Common myeloid progenitor, CD34-positive (primary cell): ENCODE measurements at regions not wholly inside any gene's neighbourhood (a gene's known extent, or its start where the extent isn't known, plus 50 kb on each side); places are given as distances from the start of the nearest gene placed in this dataset.
"Not testable (repeated sequence)": the region's sequence is repeated elsewhere in the genome, so short reads cannot be mapped to it uniquely, and the experiment has no call there.

Source experiments
- CTCF ChIA-PET: fragments of 350-600 bp; sonication (Branson Sonifier 250); formaldehyde crosslinking; loops from one replicate; lab custom pipeline; 2021; ENCODE audit warnings: antibody characterized with exemption; lab: Charles Lee
- POLR2A ChIA-PET: fragments of 350-600 bp; sonication (Branson Sonifier 250); formaldehyde crosslinking; loops from one replicate; lab custom pipeline; 2021; ENCODE audit warnings: antibody characterized with exemption; lab: Charles Lee
- DNase-seq, 3 donors: peaks; one replicate each; pipeline versions ENCODE4 v3.0.0 to v3.0.0-alpha.2; 2013
- H3K27ac ChIP-seq, 2 experiments: 1 replicate in 1 of 2; 2 replicates in 1 of 2; pipeline ENCODE4 v1.7.0; 2013; ENCODE audit warnings: inconsistent platforms in 2 of 2, low read length in 2 of 2, mild to moderate bottlenecking in 2 of 2, low read depth in 1 of 2, moderate library complexity in 1 of 2; ENCODE audit not compliant: severe bottlenecking in 2 of 2, insufficient read depth in 1 of 2, poor library complexity in 1 of 2
- H3K27me3 ChIP-seq, 5 experiments: replicated peaks in 2 of 5; 1 replicate in 3 of 5; 2 replicates in 2 of 5; pipeline versions ENCODE4 v1.6.1 to v1.7.0; 2013; ENCODE audit warnings: low read length in 4 of 5, mild to moderate bottlenecking in 2 of 5, moderate library complexity in 2 of 5, inconsistent platforms in 1 of 5; ENCODE audit not compliant: insufficient read depth in 5 of 5, control insufficient read depth in 4 of 5
- H3K36me3 ChIP-seq, 4 experiments: 1 replicate in 2 of 4; 2 replicates in 2 of 4; pipeline versions ENCODE4 v1.6.1 to v1.7.0; 2013; ENCODE audit warnings: low read length in 3 of 4, control low read depth in 1 of 4, mild to moderate bottlenecking in 1 of 4; ENCODE audit not compliant: control insufficient read depth in 4 of 4, insufficient read depth in 4 of 4
- H3K4me1 ChIP-seq, 4 experiments: 1 replicate in 3 of 4; 2 replicates in 1 of 4; pipeline versions ENCODE4 v1.6.1 to v1.7.1; 2013; ENCODE audit warnings: low read length in 3 of 4, mild to moderate bottlenecking in 3 of 4, control low read depth in 1 of 4, inconsistent platforms in 1 of 4, moderate library complexity in 1 of 4; ENCODE audit not compliant: control insufficient read depth in 4 of 4, insufficient read depth in 4 of 4; ENCODE audit errors: control extremely low read depth in 1 of 4
- H3K4me3 ChIP-seq, 7 experiments: 1 replicate in 4 of 7; 2 replicates in 3 of 7; pipeline versions ENCODE4 v1.5.1 to v1.7.0; 2013; ENCODE audit warnings: mild to moderate bottlenecking in 7 of 7, low read length in 6 of 7, moderate library complexity in 6 of 7, inconsistent platforms in 2 of 7, low read depth in 2 of 7, control low read depth in 1 of 7; ENCODE audit not compliant: insufficient read depth in 4 of 7, control insufficient read depth in 1 of 7; ENCODE audit errors: extremely low read depth in 1 of 7
- H3K9me3 ChIP-seq, 5 experiments: 1 replicate in 4 of 5; 2 replicates in 1 of 5; pipeline versions ENCODE4 v1.6.1 to v1.7.1; 2013; ENCODE audit warnings: low read length in 4 of 5, mild to moderate bottlenecking in 2 of 5, inconsistent platforms in 1 of 5, low read depth in 1 of 5, moderate library complexity in 1 of 5; ENCODE audit not compliant: control insufficient read depth in 4 of 5, insufficient read depth in 2 of 5; ENCODE audit errors: control extremely low read depth in 1 of 5
- WGBS: methylation state at CpG from one replicate; pipeline ENCODE4 v1.1.5; 2013; ENCODE audit not compliant: insufficient coverage; 5-methylcytosine and 5-hydroxymethylcytosine counted together

DNA sequence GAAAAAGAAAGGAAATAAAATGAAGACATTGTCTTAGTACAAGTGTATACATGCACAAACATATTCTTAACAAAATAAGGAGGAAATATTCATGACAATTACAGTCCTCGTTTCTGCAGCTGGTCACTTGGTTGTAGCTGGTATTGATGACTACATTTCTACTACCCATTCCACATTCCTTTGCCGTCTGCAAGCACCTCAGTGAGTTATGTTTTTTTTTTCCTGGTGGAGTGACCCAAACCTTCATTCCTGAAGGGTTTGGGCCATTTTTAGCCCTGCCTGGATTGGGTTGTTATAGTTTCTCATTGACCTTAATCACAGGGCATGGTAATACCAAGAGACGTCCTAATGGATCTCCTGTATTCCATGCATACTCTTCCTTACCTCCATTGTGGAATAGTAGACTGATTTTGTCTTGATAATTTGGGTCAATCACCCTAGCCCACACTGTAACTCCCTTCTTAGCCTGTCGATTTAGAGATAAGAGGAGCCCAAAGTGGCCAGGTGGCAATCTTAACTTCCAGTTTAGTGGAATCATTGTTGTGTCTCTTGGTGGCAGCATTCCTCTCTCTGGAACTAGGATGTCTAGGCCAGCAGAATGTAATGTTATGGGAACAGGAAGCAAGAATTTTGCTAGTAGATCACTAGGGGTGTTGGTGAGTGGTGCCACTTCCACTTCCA, 86.4 kb upstream of the LCORL start:
- CTCF ChIA-PET: interaction anchor here (0.6 kb wide), 1 partner anchor 22 kb away, joined by 3 read pairs; no protein-coding TSS in a partner anchor
- H3K36me3 ChIP-seq, H3K9me3 ChIP-seq, H3K27me3 ChIP-seq, DNase-seq, H3K4me3 ChIP-seq, H3K27ac ChIP-seq, H3K4me1 ChIP-seq: not testable (repeated sequence)
- POLR2A ChIA-PET: interaction anchor here (0.7 kb wide), 1 partner anchor 358 kb away, joined by 8 read pairs; no protein-coding TSS in a partner anchor
- WGBS: 92% methylated on average over 2 of the region's 4 CpGs

GRCh38 chr4:18106620-18107019, 85.1 kb upstream of the LCORL start:
- no peaks in the 10 kb centered on the region for H3K36me3 ChIP-seq
- H3K27ac ChIP-seq: no peak overlapping the region
- ChIA-PET CTCF (no interaction called here), POLR2A (no interaction called here)
- H3K27me3 ChIP-seq: peaks cover 0 to 3% (median 0%) of the 10 kb centered on the region in 5 experiments
- DNase-seq: no peak
- WGBS: 84% methylated on average over 3 of the region's 5 CpGs
- no peaks in the 10 kb centered on the region for H3K4me1 ChIP-seq
- no peak overlapping the region for H3K4me3 ChIP-seq
- no peaks in the 10 kb centered on the region for H3K9me3 ChIP-seq

DNA sequence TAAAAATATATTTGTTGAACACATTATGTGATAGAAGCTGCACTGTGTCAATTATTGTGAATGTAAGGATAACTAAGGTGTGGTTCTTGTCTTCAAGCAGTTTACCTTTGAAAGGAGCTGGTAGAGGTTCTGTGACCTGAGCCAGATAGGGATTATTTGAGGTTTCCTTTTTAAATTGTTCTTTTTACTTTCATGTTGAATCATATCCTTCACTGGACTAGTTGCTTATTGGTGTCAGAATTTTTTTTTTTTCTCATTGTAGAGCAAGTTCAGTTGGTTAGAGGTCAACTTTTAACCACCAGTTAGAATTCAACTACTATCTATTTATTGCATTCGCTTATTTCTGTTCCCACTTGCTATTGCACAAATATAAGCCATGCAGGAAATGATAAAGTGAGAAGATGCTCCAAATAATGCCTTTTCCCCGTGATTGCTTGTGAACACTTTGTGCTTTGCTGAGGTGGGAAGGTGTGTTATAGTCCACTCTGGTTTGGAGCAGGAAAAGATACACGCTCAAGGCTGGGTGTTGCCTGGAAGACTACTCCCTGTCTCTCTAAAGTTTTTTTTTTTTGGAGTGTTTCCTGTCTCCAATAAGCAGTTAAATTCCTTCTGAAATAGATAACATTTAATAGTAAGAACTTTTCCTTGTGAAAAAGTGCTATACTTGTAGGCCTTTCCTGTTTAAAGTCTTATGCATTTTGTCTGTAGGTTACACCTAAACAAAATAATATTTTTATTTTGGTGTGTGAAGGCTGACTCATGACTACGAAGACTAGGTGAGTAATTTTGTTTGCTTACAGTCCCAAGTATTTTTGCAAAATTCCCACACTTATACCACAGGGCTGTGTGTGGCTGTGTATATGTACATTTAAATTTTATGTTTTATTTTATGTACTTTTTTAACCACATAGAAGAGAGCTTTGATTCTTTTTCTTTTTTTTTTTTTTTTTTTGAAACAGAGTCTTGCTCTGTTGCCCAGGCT, 83.8 kb upstream of the LCORL start:
- Histone ChIP-seq H3K27ac (no peak overlapping the region), H3K9me3 (no peaks in the 10 kb centered on the region), H3K4me1 (no peaks in the 10 kb centered on the region), H3K36me3 (no peaks in the 10 kb centered on the region), H3K27me3 (peaks cover 0 to 3% (median 0%) of the 10 kb centered on the region in 5 experiments), H3K4me3 (no peak overlapping the region)
- WGBS: no CpG with 5 or more reads among the region's 4 CpGs
- DNase-seq: no peak
- POLR2A ChIA-PET: no interaction called here
- CTCF ChIA-PET: no interaction called here

GRCh38 chr4:18103876-18104605, 82.5 kb upstream of the LCORL start:
- WGBS: 93% methylated on average over 2 of the region's 3 CpGs
- no peak for DNase-seq
- POLR2A ChIA-PET: no interaction called here
- H3K4me3 ChIP-seq: no peak overlapping the region
- H3K4me1 ChIP-seq: no peaks in the 10 kb centered on the region
- CTCF ChIA-PET: no interaction called here
- H3K9me3 ChIP-seq: no peaks in the 10 kb centered on the region
- no peak overlapping the region for H3K27ac ChIP-seq
- H3K36me3 ChIP-seq: no peaks in the 10 kb centered on the region
- peaks cover 0 to 1% (median 0%) of the 10 kb centered on the region in 5 experiments for H3K27me3 ChIP-seq

GRCh38 chr4:18100657-18101056, 79.1 kb upstream of the LCORL start:
- DNase-seq: no peak
- no peaks in the 10 kb centered on the region for H3K36me3 ChIP-seq
- H3K4me3 ChIP-seq: no peak overlapping the region
- POLR2A ChIA-PET: no interaction called here
- no peaks in the 10 kb centered on the region for H3K27me3 ChIP-seq
- no peak overlapping the region for H3K27ac ChIP-seq
- H3K9me3 ChIP-seq: no peaks in the 10 kb centered on the region
- CTCF ChIA-PET: no interaction called here
- H3K4me1 ChIP-seq: no peaks in the 10 kb centered on the region
- WGBS: 100% methylated on average over 2 of the region's 4 CpGs

DNA sequence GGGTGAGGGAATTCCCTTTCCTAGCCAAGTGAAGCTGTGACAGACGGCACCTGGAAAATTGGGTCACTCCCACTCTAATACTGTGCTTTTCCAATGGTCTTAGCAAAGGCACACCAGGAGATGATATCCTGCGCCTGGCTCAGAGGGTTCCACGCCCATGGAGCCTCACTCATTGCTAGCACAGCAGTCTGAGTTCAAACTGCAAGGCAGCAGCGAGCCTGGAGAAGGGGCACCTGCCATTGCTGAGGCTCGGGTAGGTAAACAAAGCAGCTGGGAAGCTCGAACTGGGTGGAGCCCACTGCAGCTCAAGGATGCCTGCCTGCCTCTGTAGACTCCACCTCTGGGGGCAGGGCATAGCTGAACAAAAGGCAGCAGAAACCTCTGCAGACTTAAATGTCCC, 68.9 kb upstream of the LCORL start:
- H3K9me3 ChIP-seq, CTCF ChIA-PET, H3K27me3 ChIP-seq, DNase-seq, H3K4me1 ChIP-seq, H3K27ac ChIP-seq, H3K4me3 ChIP-seq, H3K36me3 ChIP-seq: not testable (repeated sequence)
- 88% methylated on average over 6 of the region's 6 CpGs for whole genome bisulfite sequencing
- POLR2A ChIA-PET: interaction anchor here (0.6 kb wide), 1 partner anchor 1150 kb away, joined by 3 read pairs; no protein-coding TSS in a partner anchor
